ENCODE measurements at regions not wholly inside any gene's neighbourhood (a gene's known extent, or its start where the extent isn't known, plus 50 kb on each side); places are given as distances from the start of the nearest gene placed in this dataset.
"Not testable (repeated sequence)": the region's sequence is repeated elsewhere in the genome, so short reads cannot be mapped to it uniquely, and the experiment has no call there.

- DNase-seq (ENCODE audit: low read depth in 2 of 2), result no peak
Measured at GRCh38 chr1:118461154-118461553, 276.1 kb upstream of the SPAG17 start.

GRCh38 chr1:118459871-118460270 lies 274.8 kb upstream of the SPAG17 start:
- no peak for DNase-seq (ENCODE audit: low read depth in 2 of 2)

GRCh38 chr1:118453856-118454255 lies 268.8 kb upstream of the SPAG17 start:
- DNase-seq (ENCODE audit: low read depth in 2 of 2), result not testable (repeated sequence)

- DNase-seq (ENCODE audit: low read depth in 2 of 2), result no peak
Measured at GRCh38 chr1:118445156-118445555, 260.1 kb upstream of the SPAG17 start.

GRCh38 chr1:118442214-118442613 lies 257.2 kb upstream of the SPAG17 start:
- no peak for DNase-seq (ENCODE audit: low read depth in 2 of 2)

GRCh38 chr1:118437664-118438063 lies 252.6 kb upstream of the SPAG17 start:
- no peak for DNase-seq (ENCODE audit: low read depth in 2 of 2)

GRCh38 chr1:118429856-118430255 lies 244.8 kb upstream of the SPAG17 start:
- DNase-seq (ENCODE audit: low read depth in 2 of 2), result no peak

- no peak for DNase-seq (ENCODE audit: low read depth in 2 of 2)
Measured at GRCh38 chr1:118421868-118422350, 236.9 kb upstream of the SPAG17 start.

GRCh38 chr1:118404024-118404423 lies 219.0 kb upstream of the SPAG17 start:
- DNase-seq (ENCODE audit: low read depth in 2 of 2), result no peak

GRCh38 chr1:118397496-118397859 lies 212.4 kb upstream of the SPAG17 start:
- DNase-seq (ENCODE audit: low read depth in 2 of 2), result no peak

GRCh38 chr1:118396829-118397495 lies 211.9 kb upstream of the SPAG17 start:
- no peak for DNase-seq (ENCODE audit: low read depth in 2 of 2)

GRCh38 chr1:118396279-118396678 lies 211.3 kb upstream of the SPAG17 start:
- no peak for DNase-seq (ENCODE audit: low read depth in 2 of 2)

GRCh38 chr1:118395430-118395991 lies 210.5 kb upstream of the SPAG17 start:
- no peak for DNase-seq (ENCODE audit: low read depth in 2 of 2)

GRCh38 chr1:118390955-118391354 lies 205.9 kb upstream of the SPAG17 start:
- no peak for DNase-seq (ENCODE audit: low read depth in 2 of 2)

- no peak for DNase-seq (ENCODE audit: low read depth in 2 of 2)
Measured at GRCh38 chr1:118388301-118388959, 203.4 kb upstream of the SPAG17 start.

GRCh38 chr1:118381197-118381869 lies 196.3 kb upstream of the SPAG17 start:
- no peak for DNase-seq (ENCODE audit: low read depth in 2 of 2)

GRCh38 chr1:118377183-118377582 lies 192.2 kb upstream of the SPAG17 start:
- not testable (repeated sequence) for DNase-seq (ENCODE audit: low read depth in 2 of 2)

GRCh38 chr1:118371612-118372011 lies 186.6 kb upstream of the SPAG17 start:
- DNase-seq (ENCODE audit: low read depth in 2 of 2), result no peak

- no peak for DNase-seq (ENCODE audit: low read depth in 2 of 2)
Measured at GRCh38 chr1:118370861-118371260, 185.8 kb upstream of the SPAG17 start.

- no peak for DNase-seq (ENCODE audit: low read depth in 2 of 2)
Measured at GRCh38 chr1:118366286-118366685, 181.3 kb upstream of the SPAG17 start.

GRCh38 chr1:118364882-118365281 lies 179.9 kb upstream of the SPAG17 start:
- no peak for DNase-seq (ENCODE audit: low read depth in 2 of 2)

GRCh38 chr1:118363396-118363795 lies 178.4 kb upstream of the SPAG17 start:
- DNase-seq (ENCODE audit: low read depth in 2 of 2), result no peak

Data from dermis microvascular lymphatic vessel endothelial cell (primary cell).